Fibroblast of villous mesenchyme (primary cell): ENCODE measurements at regions not wholly inside any gene's neighbourhood (a gene's known extent, or its start where the extent isn't known, plus 50 kb on each side); places are given as distances from the start of the nearest gene placed in this dataset.

ENCODE experiments used
- DNase-seq: peaks from one replicate; pipeline ENCODE4 v3.0.0-alpha.2; 2010; ENCODE audit warnings: low read depth
- H3K4me3 ChIP-seq: 2 replicates; pipeline ENCODE4 v1.5.1; 2011; ENCODE audit warnings: low read depth, mild to moderate bottlenecking, low read length
- TF ChIP-seq, protein P1 (sequence below): IDR thresholded peaks from 2 replicates; pipeline ENCODE4 v1.5.1; 2012; ENCODE audit warnings: low read depth, mild to moderate bottlenecking, low read length; ENCODE audit not compliant: insufficient read depth

DNA sequence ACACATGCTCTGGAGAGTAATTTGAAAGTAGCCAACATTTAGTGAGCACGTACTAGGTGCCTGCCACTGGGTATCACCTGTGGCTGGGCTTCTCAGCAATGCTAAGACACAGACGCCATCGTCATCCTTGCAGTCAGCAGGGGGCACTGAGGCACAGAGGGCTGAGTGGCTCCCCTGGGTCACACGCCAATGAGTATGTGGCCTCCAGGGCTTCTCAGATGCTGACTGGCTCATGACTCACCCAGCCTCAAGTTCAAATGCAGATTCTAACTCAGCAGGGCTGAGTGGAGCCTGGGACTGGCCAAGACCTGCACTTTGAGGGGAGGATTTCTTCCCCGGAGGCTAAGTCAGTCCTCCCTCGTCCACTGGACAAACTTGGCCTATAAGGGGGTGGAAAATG lies 115.1 kb upstream of the CACNA1A start:
- no peak overlapping the region for H3K4me3 ChIP-seq
- DNase-seq, result peak; percentile 80
- TF ChIP-seq, protein P1, sequence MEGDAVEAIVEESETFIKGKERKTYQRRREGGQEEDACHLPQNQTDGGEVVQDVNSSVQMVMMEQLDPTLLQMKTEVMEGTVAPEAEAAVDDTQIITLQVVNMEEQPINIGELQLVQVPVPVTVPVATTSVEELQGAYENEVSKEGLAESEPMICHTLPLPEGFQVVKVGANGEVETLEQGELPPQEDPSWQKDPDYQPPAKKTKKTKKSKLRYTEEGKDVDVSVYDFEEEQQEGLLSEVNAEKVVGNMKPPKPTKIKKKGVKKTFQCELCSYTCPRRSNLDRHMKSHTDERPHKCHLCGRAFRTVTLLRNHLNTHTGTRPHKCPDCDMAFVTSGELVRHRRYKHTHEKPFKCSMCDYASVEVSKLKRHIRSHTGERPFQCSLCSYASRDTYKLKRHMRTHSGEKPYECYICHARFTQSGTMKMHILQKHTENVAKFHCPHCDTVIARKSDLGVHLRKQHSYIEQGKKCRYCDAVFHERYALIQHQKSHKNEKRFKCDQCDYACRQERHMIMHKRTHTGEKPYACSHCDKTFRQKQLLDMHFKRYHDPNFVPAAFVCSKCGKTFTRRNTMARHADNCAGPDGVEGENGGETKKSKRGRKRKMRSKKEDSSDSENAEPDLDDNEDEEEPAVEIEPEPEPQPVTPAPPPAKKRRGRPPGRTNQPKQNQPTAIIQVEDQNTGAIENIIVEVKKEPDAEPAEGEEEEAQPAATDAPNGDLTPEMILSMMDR, result peak; percentile 35

DNA sequence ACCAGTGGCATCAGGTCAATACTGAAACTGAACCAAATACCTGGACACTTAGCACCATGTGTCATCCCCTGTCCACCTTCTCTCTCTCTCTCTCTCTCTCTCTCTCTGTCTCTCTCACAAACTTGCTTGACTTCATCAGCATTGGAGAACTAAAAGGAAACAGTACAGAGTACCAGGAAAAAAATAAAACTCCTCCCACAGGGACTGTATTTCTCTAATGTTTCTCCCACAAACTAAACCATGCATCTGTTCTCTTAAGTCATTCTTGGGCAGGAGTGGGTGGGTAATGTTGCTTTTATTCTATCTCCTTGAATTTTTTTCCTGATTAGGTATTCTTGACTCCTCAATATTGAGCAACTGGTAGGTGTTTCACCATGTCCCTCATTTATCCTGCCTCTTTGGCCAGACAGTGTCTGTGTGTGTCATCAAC lies 112.9 kb upstream of the CACNA1A start:
- TF ChIP-seq, protein P1, result no peak
- DNase-seq, result peak; percentile 3
- H3K4me3 ChIP-seq, result no peak overlapping the region

DNA sequence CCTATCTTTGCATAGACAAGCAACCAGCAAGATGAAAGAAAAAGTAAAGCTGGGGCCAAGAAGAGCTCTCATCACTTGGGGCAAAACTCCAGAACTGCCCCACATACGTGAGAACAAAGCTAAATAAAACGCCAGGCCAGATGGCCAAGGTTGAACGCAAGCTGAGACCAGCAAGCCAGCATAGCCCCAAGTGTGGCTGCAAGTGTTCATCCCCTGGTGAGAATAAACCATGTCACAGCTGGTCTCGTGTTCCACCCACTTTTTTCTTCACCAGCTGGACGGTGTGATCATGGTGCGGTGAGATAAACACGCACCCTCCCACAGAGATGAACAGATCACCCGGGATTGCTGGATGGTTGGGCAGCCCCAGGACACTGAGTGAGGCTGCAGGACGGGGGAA lies 109.6 kb upstream of the CACNA1A start:
- TF ChIP-seq, protein P1, result no peak
- DNase-seq, result no peak
- no peak overlapping the region for H3K4me3 ChIP-seq

DNA sequence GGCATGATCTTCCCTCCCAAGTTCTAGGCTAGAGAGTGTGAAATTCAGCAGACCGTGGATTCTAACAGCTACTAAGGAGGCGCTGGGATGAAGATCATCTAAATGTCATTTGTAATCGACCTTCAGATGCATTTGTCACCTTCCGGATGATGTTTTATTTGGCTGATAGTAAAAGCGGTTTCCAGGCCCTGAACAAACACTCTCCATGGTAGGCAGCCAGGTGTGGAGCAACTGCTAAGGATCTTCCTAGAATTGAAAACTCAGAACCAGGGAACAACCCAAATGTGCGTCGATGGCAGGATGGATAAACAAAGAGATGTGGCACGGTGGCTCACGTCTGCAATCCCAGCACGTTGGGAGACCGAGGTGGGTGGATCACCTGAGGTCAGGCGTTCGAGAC lies 107.2 kb upstream of the CACNA1A start:
- DNase-seq, result no peak
- H3K4me3 ChIP-seq, result no peak overlapping the region
- TF ChIP-seq, protein P1, result no peak

DNA sequence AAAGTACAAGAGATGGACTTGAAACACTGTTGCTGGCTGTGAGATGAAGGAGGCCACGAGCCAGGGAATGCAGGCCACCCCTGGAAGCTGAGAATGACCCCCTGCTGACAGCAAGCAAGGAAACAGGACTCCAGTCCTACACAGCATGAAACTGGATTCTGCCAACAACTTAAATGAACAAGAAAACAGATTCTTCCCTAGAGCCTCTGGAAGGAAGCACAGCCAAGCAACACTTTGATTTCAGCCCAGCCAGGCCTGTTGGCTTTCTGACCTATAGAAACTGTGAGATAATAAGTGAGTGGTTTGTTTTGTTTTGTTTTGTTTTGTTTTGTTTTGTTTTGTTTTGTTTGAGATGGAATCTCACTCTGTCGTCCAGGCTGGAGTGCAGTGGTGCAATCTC lies 105.3 kb upstream of the CACNA1A start:
- TF ChIP-seq, protein P1, result no peak
- H3K4me3 ChIP-seq, result no peak overlapping the region
- DNase-seq, result peak; percentile 31

DNA sequence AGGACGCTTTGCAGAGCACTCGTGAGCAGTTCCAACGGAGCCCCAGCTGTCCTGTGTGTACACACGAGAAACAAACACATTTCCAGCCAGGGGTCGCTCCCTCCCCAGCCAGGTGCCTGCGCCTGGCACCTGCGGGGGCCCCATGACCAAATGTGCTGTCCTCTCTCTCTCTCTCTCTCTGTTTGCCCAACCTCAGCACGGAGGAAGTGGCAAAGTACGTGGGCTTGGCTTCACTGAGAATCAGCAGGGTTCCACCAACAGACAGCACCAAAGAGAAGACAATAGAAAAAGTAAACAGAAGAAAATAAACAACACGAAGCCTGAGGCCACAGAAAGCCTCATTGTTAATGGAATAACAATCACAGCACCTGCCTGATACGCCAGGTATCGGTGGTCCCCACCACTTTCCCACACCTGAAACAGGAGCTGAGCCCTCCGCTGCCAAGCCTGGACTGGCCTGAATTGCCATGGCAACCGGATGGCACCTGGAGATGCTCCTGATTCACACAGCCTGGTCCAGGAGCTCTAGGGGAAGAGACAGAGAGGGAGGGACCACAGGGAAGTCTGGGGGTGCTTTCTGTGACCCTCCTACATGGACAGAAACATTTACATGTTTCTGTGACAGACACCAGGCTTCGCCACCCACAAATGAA lies 103.9 kb upstream of the CACNA1A start:
- TF ChIP-seq, protein P1, result no peak
- no peak for DNase-seq

DNA sequence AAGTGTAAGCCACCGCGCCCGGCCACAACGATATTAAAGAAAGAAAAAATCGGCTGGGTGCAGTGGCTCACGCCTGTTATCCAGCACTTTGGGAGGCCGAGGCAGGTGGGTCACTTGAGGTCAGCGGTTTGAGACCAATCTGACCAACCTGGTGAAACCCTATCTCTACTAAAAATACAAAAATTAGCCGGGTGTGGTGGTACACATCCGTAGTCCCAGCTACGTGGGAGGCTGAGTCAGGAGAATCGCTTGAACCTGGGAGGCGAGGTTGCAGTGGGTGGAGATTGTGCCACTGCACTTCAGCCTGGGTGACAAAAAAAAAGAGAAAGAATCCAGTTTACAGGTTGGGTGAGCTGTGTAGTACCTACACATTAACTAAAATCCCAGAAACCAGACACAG lies 99.9 kb upstream of the CACNA1A start:
- no peak for DNase-seq
- TF ChIP-seq, protein P1, result no peak
- no peak overlapping the region for H3K4me3 ChIP-seq

More for the DNA sequence above, 103.9 kb upstream of the CACNA1A start:
- no peak overlapping the region for H3K4me3 ChIP-seq
